ENCODE measurements at regions not wholly inside any gene's neighbourhood (a gene's known extent, or its start where the extent isn't known, plus 50 kb on each side); places are given as distances from the start of the nearest gene placed in this dataset.

GRCh38 chr14:89600950-89601826, 184.2 kb upstream of the FOXN3 start:
- no peak for DNase-seq (ENCODE audit: low spot score)

DNA sequence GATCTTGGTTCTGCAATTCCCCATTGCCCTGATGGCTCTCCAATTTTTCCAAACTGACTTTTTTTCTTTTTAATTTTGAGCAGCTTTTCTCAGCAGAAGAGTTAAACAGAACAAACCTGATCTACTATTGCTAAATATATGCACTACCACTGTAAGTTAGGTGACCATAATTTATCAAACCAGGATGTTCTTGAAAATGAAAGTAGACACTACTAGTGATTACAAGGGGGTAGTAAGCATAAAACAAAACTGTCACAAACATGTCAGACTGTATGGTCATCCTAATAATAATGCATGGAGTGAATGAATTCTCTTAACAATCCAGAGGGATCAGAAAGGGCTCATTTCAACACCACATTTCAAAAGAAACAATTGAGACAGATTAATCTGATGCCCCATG, 183.0 kb upstream of the FOXN3 start:
- no peak for DNase-seq (ENCODE audit: low spot score)

GRCh38 chr14:89598548-89599186, 181.6 kb upstream of the FOXN3 start:
- DNase-seq (ENCODE audit: low spot score): no peak

DNA sequence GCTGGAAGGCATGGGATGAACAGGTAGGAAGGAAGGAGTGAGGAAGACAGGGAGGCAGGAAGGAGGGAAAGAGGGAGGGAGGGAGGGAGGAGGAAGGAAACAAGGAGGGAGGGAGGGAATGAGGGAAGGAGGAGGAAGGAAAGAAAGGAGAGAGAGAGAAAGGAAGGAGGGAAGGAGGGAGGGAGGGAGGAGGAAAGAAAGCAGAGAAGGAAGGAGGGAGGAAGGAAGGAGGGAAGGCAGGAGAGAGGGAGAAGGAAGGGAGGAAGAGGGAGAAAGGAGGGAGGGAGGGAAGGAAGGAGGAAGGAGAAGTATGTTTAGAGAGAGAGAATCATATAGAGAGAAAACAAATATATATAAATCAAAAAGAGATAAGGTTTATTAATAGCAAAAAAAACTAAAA, 175.9 kb upstream of the FOXN3 start:
- no peak for DNase-seq (ENCODE audit: low spot score)

GRCh38 chr14:89589400-89590118, 172.5 kb upstream of the FOXN3 start:
- no peak for DNase-seq (ENCODE audit: low spot score)

GRCh38 chr14:89588840-89589296, 171.8 kb upstream of the FOXN3 start:
- no peak for DNase-seq (ENCODE audit: low spot score)

GRCh38 chr14:89588016-89588415, 171.0 kb upstream of the FOXN3 start:
- peak; percentile 35 for DNase-seq (ENCODE audit: low spot score)

DNA sequence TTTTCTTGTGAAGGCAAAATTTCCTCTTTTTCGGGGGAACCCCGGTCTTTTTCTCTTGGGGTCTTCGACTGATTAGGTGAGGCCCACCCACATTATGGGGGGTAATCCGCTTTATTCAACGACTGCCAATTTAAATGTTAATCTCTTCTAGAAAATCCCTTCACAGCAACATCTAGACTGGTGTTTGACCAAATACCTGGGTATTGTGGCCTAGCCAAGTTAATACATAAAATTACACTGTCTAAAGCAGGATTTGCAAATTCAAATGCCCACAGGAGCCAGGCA, 170.0 kb upstream of the FOXN3 start:
- no peak for DNase-seq (ENCODE audit: low spot score)

DNA sequence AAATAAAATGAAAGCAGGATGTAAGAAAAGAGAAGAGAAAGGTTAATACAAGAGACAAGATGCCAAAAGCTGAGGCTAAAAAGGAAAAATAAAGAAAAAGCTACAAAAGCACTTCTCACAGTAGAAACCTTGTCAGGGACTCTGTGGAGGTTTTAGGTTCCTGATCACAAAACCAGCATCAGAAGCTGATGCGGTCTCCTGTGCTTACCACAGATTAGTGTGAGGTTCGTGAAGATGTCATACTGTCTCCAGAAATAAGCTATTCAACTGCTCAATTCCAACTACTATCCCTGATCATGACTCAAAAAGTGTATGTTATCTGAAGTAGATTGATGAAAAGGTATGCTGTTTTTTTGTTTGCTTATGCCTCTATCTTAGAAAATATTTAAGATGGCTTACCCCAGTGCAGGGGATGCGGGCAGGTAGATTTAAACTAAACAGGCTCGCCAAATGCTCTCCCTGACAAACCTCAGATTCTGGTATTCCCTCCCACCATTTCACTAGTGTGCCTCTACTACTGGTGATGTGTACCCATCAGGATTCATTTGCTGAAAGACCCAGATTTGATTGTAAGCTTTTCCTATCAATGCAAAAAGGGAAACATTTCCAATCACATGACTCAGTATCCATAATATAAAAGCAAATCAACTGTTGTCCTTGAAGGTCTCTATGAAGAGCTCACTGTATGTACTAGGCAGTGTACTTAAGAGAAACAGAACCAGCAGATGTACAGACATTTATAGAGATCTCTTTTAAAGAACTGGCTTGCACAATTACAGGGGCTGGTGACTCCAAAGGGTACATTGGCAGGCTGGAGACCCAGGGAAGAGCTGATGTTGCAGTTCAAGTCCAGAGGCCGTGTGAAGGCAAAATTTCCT, 169.5 kb upstream of the FOXN3 start:
- no peak for DNase-seq (ENCODE audit: low spot score)

- no peak for DNase-seq (ENCODE audit: low spot score)
Measured at GRCh38 chr14:89578156-89578555, 161.1 kb upstream of the FOXN3 start.

DNA sequence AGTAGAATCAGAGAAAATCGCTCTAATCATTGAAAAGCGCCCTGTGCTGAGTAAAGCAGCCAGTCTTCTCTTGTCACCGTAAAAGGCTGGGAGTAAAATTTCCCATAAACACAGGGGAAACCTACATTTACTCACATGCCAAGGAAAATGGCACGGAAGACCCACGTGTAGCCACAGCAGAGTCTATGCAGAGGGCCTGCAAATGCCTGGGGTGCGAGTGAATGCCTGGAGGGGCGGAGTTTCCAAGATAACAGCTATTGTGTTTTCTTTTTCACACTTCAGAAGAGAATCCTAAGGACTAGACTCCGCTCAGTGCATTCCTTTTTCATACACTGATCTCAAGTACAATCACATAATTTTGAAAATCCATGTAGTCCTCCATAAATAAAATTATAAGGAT, 159.9 kb upstream of the FOXN3 start:
- DNase-seq (ENCODE audit: low spot score): no peak

- no peak for DNase-seq (ENCODE audit: low spot score)
Measured at GRCh38 chr14:89576145-89576927, 159.3 kb upstream of the FOXN3 start.

DNA sequence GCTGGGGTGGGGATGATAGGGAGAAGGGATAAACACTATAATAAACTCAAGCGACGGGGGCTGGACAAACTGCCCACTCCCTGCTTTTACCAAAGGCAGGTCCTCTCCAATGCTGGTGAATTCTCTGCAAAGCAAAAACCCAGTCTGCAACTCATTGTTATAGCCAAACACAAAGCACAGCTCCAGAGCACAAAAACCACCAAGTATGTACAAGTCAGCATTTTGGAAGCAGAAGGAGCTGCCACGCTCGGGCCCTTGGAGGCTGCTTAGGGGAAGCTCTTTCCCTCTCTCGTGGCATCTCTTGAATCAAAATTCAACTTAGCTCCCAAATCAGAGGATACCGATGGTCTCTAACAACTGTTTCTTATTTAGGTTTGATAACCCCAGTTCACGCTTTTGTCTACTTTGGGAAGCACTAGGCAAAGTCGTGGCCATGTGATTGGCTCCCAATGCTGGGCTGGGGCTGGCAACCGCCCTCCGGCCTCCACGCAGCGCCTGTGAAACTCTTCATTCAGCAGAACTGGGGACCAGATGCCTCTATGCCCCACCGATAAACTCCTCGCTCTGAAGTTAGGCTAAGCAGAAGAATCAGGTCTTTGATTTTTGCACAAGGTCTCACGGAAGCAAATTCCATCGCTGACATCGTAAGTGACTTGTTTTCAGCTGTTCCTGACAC, 158.5 kb upstream of the FOXN3 start:
- no peak for DNase-seq (ENCODE audit: low spot score)

DNA sequence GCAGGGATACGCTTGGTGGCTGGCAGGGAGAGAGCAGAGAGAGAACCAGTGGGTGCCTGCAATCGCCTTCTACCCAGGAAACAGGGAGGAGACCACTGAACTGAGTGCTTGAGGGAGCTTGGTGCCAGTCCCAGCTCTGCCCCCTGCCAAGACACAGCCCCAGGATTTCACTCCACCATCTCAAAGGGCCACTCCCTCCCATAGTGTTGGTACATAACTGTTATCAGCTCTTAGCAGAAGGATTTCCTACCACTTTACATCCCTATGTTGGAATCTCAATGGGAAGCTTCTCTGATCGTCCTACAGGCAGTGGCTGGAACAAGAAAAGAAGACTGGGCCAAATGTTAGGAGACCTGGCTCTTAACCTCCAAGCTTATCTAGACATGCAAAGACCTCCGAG, 157.4 kb upstream of the FOXN3 start:
- DNase-seq (ENCODE audit: low spot score): no peak

GRCh38 chr14:89573399-89573657, 156.3 kb upstream of the FOXN3 start:
- DNase-seq (ENCODE audit: low spot score): no peak

- no peak for DNase-seq (ENCODE audit: low spot score)
Measured at GRCh38 chr14:89572596-89573398, 155.8 kb upstream of the FOXN3 start.

- DNase-seq (ENCODE audit: low spot score): no peak
Measured at GRCh38 chr14:89571491-89571890, 154.5 kb upstream of the FOXN3 start.

DNA sequence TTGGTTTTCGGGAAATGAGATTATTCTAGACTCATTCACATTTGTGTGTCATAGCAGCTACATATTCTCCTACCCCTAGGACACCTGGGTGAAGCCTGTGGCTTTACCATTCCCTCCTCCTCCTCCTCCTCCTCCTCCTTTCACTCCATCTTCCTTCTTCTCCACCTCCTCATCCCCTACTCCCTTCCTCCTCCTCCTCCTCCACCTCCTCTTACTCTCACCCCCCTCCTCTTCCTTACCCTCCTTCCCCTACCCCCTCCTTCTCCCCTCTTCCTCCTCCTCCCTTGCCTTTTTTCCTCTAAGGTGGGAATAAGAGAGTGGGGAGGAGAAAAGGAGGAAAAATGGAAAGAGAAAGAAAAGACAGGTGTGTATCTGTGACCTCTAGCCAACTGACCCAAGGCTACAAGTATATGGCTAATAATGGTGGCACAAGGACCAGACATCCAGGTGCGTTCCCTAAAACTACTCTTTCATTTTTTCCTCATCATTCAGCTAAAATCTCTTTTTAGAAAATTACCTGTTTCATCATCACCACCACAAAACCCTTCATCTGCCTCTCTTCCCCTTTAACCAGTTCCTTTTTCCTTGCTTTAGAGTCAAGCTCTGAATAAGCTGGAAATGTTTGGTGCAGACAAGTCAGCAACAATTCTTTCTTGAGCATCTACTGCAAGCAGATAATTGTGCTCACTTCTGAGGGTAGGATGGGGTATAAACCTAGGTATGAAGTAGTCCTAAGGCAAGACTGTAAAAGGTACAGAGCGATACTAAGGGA, 149.8 kb upstream of the FOXN3 start:
- DNase-seq (ENCODE audit: low spot score): no peak

DNA sequence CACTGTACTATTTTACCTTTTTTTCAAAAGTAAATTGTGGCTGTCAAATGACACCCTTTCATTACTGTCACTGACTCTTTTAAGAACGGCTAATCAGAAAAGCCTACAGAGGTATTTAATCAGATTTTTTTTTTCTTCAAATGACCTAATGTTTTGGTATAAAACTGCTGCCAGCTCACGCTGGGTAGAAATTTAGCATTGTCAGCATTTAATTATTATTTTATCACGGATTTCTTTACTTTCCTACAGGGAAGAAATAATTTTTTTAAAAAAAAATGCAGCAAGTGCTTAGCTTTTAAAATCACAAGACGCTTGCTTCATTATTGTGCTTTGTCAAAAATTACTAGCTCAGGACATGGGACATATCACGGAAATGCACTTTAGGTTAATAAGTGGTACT, 149.1 kb upstream of the FOXN3 start:
- no peak for DNase-seq (ENCODE audit: low spot score)

All from kidney capillary endothelial cell (primary cell).